Sciatic nerve (tissue), 2 donors: ENCODE measurements at regions not wholly inside any gene's neighbourhood (a gene's known extent, or its start where the extent isn't known, plus 50 kb on each side); places are given as distances from the start of the nearest gene placed in this dataset.
A peak's percentile ranks its signal among the peaks of the same experiment; 100 is the strongest.

Experiments used
- ATAC-seq: fragments of 200-7000 bp; cut with Tn5 transposase; one replicate; pipeline ENCODE4 v1.9.1; 2020; ENCODE audit warnings: mild to moderate bottlenecking, moderate library complexity
- DNase-seq: peaks from one replicate; pipeline ENCODE4 v3.0.0-alpha.2; 2020; ENCODE audit warnings: low spot score
- intact Hi-C: fragments of 100-400 bp; cut with DNase I; formaldehyde crosslinking; loops from one replicate; pipeline ENCODE4 v1.14.2; 2022
- donor health status: DM: no; HTN: no; CAD: no.
- donor health status: DM: no; HTN: no; CAD: no.

DNA sequence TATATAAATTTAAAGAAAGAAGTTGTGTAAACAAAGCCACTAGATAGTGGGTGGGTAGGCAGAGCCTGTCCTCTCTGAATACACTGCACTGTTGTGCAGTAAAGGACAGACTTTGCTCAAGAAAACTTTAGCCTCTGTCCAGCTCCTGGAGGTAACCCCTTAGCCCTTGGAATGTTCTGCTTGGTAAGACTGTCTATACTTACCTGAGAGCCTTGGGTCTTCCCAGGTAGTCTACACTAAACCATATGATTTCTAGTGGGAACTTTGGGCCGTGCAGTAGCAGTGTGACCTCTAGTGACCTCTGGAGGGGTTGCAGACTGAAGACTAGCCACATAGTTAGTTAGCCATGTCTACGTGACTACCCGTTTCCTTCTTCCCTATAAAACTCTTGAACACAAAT, 678.3 kb upstream of the NRXN1 start:
- no peak for ATAC-seq
- intact Hi-C loops = no loop called here
- no peak for DNase-seq

DNA sequence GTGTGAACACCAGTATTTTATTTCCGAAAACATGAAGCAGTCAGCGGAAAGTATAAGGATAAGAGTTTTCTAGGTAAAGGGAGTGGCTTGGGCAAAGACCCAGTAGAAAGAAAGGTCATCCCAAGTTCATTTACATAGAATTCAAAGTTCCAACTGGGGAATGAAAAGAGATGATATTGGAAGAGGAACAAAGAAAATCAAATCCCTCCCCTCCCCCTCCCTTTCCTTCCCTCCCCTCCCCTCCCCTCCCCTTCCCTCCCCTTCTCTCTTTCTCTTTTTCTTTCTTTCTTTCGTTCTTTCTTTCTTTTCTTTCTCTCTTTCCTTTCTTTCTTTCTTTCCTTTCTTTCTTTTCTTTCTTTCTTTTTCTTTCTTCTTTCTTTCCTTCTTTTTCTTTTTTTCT, 675.7 kb upstream of the NRXN1 start:
- intact Hi-C loops = no loop called here
- DNase-seq = no peak
- no peak for ATAC-seq

DNA sequence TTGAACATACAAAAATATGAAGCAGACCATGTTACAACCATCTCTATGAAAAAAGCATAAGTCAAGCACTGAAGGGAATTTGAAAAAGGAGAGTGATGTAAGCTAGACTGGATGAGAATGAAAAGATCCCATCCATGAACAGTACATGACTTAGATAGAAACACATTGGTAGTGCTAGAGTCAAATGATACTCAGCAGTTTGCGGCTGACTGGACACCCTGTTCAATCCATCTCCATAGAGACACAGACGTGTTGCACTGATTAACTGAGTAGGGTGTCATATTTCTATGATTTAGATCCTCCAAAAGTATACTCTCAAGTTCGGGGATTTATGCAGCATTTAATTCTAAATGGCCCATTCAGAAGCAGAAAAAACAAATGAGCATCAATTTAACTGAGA, 674.3 kb upstream of the NRXN1 start:
- ATAC-seq (no peak), DNase-seq (no peak)
- intact Hi-C loops = no loop called here

DNA sequence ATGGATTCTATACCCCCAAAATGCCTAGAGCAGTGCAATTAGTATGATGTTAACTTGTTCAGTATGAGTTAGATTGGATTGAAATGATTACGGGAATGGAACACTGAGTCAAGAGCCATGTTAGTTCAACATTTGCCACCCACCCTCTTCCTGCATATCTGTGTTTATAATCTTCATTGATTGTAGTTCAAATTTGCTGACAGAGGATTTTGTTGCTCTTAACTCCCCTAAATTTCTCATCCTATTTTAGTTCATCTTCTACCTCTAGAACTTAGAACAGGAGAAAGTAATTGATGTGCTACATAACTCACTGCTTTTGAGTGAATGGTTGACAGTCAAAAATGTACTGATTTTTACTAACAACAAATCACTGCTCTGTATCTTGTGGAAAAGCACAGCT, 673.5 kb upstream of the NRXN1 start:
- intact Hi-C loops = no loop called here
- ATAC-seq = no peak
- DNase-seq = no peak

DNA sequence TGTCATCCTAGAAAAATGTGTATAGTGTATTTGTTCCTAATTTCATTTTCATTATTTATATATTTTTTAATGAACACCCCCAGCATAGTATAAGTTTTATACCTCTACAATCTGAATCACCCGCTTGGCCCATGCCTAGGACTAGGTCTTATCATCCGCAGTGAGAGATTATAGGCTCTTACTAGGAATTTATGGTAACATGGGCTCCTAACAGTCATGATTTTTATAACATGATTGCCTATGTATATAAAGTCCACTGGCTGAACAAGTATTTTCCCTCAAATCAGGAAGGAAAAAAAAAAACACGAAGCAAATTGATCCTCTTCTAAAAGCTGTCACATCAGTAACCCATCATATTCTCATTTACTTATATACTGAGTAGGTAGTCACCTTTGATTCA, 666.1 kb upstream of the NRXN1 start:
- DNase-seq = no peak
- ATAC-seq = no peak
- intact Hi-C loops = no loop called here

DNA sequence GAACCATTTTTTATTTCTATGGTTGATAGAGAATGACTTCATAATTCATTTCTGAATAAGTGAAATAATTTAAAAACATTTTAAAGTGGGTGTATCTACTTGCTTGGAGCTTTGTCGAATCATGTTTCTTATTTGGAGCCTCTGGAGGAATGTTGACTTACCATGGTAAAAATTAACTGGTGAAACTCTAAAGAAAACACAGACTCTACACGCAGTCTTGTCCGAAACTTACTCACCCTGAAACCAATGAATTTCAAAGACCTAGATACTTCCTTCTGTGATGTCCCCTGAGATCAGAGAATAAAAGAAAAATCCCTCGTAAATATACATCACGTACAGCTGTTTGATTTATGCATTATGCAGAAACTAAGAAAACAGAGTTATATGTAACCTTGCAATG, 665.2 kb upstream of the NRXN1 start:
- ATAC-seq (no peak), DNase-seq (no peak)
- intact Hi-C loops = no loop called here

DNA sequence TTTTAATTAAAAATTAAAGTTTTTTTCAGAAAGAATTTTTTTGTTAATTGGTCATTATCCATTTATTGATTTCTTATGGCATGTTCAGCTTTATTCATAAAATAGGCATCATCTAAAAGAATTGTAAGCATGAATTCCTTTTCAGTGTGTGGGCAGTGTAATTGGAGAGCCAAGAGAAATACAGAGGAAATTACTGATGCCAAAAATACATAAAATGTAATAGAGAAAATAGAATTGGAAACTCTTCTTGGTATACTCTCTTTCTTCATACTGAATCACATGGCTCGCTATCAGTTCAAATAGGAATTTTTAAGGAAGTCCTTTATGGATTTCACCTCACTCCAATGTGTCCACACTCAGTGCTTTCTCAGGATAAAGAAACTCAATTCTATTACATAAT, 663.6 kb upstream of the NRXN1 start:
- ATAC-seq (no peak), DNase-seq (no peak)
- intact Hi-C loops = no loop called here

DNA sequence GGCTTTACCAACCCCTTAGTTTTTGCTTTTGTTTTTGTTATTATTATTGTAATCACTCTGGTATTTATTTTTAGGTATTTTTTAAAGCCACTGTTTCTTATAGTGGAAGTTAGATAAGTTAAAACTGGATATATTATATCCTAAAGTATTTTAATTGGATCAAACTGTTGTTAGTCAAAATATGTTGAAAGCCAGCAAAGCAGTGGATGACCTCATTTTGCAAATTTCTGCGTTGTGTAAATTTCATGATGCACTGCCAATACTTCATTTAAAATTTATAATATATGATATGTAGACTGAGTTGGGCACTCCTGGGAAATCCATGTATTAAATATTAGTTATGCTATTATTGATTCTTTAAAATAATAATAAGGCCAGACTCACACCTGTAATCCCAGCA, 661.7 kb upstream of the NRXN1 start:
- DNase-seq (no peak), ATAC-seq (no peak)
- intact Hi-C loops = no loop called here

DNA sequence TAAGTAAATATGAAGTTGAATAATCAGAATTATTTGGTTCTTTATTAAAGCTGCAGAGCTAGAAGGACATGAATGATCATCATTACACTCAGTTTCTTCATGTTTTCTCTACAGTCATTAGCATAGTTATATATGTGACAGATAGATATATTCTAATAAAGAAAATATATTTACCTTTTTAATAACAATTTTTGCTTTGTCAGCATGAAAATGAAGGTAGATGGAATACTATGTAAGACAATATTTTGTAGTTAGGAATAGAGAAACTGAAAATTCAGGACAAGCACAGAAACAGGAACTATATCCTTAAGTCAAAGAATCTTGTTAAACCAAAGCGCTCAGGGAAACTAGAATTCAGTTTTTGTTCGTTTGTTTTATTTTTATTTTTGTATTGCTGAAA, 649.9 kb upstream of the NRXN1 start:
- no peak for ATAC-seq
- no peak for DNase-seq
- intact Hi-C loops = no loop called here

DNA sequence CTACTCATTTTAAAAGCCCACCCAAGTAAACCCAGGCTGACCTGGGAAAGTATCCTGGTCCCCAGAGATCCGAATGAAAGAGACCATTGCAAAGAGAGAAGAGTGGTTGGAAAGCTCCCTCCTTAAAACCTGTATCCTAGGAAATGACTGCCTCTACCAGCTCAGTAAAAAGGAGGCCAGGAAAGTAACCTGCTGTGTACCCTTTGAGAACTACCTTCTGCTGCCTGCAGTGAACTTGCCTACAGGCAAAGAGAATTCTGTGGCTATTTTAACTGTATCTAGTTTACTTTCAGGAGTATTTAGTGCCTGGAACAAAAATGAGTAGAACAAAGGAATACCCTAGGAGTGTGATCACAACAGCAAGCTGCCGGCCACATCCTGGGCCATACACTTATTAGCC, 641.7 kb upstream of the NRXN1 start:
- DNase-seq = no peak
- ATAC-seq = no peak
- intact Hi-C loops = no loop called here

DNA sequence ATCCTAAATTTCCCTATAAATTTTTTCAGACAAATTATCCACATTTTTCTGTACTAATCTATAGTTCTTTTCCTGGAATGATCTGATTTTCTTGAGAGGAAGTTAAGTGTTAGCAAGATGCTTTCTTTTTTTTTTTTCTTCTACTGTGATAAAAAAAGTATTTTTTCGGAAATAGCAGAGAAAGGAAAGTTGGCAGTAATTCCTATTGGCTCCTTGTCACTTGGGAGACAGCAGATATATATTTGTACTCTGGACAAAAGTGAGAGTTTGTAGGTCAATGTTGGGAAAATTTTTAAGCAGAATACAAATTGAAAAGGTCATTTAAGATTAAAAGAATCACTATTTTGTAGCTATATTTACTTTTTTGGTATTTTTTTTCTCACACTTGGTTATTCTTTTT, 635.7 kb upstream of the NRXN1 start:
- DNase-seq (no peak), ATAC-seq (peak; percentile 48)
- intact Hi-C loops = no loop called here

DNA sequence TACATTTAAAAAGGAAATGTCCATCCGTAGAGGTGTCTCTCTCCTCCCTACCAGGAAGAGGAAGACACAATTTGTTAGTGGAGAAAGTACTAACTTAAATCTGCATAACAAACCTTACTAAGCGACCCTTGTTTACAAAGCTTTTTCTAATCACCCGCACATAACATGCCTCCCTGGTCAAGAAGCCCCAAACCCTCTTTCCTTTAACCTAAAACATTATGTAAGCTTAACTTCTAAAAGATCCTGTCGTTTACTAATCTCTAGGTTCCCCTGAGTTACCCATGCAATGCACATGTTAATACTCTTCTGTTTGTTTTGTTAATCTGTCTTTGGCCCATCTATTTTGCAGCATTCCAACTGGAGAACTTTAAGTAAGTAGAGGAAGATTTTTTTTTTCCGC, 630.3 kb upstream of the NRXN1 start:
- DNase-seq (no peak), ATAC-seq (no peak)
- intact Hi-C loops = no loop called here

DNA sequence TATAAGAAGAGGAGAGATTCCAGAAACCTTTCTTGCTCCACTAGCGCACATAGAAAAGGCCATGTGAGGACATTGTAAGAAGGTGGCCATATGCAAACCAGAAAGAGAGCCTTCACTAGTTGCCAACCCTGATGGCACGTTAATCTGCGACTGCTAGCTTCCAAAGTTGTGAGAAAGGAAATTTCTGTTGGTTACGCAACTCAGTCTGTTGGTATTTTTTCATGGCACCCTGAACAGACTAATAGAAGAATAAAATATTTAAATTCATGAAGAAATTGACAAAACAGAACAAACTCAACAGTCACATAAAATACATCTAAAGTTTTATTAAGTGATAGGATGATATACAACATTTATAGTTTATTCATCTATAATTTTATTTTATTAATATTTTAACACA, 625.9 kb upstream of the NRXN1 start:
- ATAC-seq = no peak
- intact Hi-C loops = no loop called here
- DNase-seq = no peak

DNA sequence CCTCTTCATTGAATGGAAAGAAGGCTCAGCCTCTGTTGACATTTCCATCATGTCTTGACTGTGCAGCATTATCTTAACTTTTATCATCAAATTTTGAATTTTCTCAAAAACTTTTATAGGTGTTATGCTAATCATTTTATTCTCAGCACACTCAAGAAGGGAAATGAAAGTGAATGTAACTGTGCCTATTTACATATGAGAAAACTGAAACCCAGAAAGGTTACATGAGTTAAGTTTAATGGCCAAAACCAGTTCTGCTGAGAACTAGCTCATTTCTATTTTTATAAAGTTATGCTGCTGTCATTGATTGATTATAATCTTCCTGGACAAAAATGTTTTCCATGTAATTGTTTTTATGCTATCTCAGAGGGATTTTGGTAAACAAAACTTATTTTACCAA, 618.8 kb upstream of the NRXN1 start:
- intact Hi-C loops = no loop called here
- DNase-seq (no peak), ATAC-seq (no peak)

DNA sequence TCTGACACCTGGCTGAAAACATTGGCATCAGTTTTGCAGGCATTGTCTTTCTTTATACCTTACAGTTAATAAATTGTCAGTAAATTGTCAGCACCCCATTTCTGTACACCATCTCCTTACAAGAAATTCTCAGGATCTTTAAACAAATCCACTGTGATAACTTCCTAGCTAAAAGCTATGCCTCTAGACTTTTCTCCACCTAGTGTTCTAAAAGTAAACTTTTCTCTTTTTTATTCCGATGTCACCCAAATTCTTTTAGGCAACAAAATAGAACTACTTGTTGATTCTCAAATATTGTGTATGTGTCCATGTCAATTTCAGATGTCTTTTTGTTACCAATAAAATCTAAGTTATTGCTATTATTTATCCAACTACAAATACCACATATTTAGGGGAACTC, 617.4 kb upstream of the NRXN1 start:
- no peak for DNase-seq
- ATAC-seq = no peak
- intact Hi-C loops = no loop called here

DNA sequence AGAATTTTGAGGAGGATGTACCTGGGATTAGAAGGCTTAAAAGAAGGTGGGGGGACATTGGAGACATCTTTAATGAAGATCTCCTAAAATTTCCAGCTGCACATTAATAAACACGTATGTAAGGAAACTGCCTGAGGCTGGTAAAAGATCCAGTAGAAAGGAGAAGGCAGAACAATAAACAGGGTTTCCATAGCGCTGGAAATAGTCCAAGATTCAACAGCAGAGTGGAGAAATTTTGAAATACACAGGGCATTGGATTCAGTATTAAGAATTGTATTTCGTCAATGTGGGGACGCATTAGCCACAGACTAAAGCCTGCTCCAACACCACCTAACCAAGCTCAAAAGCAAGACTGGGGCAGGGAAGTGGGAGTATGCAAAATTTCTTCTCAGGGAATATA, 606.9 kb upstream of the NRXN1 start:
- ATAC-seq (peak; percentile 39), DNase-seq (no peak)
- intact Hi-C loops = no loop called here

DNA sequence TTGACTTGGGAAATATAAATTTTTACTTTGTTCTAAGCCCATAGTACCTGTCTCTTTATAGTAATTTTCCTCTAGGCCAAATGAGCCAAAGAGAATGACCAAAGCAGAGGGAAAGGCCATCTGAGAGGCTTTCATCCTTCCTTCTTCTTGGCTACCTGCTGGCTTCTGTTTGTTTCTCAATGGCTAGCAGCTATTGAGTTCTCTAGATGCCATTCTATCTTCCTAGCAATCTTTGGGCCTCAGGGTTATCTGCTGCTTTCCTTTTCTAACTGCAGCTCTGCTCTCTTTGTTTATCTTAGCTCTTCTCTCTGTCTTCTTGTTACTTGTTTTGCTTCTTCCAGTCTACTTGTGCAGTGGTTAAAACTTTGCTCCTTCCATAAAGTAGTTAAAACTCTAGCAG, 601.1 kb upstream of the NRXN1 start:
- DNase-seq (no peak), ATAC-seq (no peak)
- intact Hi-C loops = no loop called here

DNA sequence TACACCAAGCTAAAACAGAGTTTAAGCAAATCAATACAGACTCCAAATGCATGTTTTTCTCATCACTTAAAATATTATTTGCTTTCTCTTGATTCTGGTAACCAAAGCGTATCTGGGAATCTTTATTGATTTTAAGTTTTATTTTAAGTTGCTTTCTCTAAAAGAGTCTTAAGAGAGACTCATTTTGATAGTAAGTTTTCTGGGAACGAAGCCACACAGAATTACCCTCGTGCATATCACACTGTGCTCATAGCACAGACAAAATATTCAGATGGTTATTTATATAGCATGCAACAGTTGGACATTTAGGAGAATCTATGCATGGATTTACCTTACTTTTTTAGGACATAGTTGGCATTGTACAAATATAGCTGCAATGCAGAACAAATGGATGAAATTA, 597.5 kb upstream of the NRXN1 start:
- intact Hi-C loops = no loop called here
- ATAC-seq (peak; percentile 72), DNase-seq (no peak)

DNA sequence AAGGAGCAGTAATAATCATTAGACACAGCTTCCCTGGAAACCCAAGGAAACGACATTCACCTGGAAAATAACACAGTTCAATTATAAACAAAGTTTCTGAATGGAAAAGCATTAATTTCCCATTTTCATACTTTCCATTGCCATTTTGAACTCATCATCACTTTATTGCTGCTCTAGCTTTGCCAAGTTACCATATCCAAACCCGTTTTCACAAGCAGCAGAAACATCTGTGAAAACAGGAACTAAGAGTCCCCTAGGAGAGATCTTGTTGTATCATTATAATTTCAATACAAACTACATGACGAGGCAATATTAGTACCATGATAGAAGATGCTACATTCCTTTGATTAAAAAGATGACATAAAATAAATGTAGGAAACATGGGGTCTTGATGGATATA, 597.0 kb upstream of the NRXN1 start:
- DNase-seq (no peak), ATAC-seq (peak; percentile 94)
- intact Hi-C loops = no loop called here

DNA sequence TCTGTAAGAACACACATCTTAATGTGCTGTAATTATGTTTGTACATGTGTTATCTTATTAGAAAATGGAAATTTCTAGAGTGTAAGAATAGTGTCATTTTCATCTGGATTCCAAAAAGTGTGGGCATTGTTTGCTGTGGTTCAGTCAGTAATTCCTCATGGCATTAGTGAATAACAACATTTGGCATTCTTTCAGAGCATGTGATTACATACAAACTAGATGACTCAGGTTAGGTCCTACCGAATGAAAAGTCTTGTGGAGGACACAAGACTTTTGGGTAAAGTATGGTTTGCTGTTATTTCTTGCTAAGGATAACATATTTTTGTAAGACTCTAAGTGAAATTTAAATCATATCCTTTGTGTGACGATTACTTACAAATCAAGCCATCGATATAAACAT, 593.1 kb upstream of the NRXN1 start:
- DNase-seq = no peak
- peak; percentile 23 for ATAC-seq
- intact Hi-C loops = no loop called here

DNA sequence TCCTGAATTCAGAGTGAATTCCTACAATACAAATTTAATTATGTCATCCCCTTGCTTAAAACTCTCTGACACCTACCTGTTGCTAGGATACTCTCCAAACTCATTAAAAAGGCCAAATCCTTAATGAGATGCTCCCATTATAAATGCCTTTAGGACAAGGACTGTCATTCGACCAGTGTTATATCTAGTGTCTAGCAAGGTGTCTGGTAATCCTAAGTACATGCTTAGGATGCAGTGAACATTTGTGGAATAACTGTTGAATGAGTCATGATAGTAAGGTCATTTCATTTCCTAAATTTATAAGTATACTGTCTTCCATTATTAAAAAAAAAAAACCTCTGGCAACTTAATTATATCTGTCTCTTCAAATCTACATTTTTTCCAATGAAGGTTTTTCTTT, 588.9 kb upstream of the NRXN1 start:
- DNase-seq (no peak), ATAC-seq (no peak)
- intact Hi-C loops = no loop called here

DNA sequence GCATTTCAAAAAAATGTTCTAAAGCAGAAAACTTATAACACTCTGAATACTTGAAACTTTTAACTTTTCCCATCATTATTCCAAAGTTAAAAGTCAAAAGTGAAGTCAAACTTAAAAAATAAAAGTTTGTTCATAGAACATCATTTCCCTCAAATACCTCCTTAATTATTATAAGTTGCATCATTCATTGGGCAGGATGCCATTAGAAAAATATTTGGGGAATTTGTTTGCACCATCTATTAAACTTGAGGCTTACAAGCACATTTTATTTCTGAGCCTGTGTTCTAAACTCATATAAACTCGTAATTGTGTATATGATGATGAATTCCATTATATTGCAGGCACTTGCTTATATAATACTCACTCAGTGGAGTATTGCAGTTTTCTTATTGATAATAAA, 588.0 kb upstream of the NRXN1 start:
- DNase-seq (no peak), ATAC-seq (no peak)
- intact Hi-C loops = no loop called here
